Right lobe of liver (tissue), 4 donors: ENCODE measurements at regions not wholly inside any gene's neighbourhood (a gene's known extent, or its start where the extent isn't known, plus 50 kb on each side); places are given as distances from the start of the nearest gene placed in this dataset.

Source experiments
- POLR2A ChIP-seq: fragments of 450-650 bp; IDR thresholded peaks from one replicate; pipeline ENCODE4 v1.6.1; 2017; ENCODE audit warnings: antibody characterized with exemption, mild to moderate bottlenecking
- TF ChIP-seq, protein P1 (sequence below), 4 donors: fragments of 200-600 bp in 3 of 4; fragments of 450-650 bp in 1 of 4; IDR thresholded peaks; one replicate each; pipeline versions ENCODE4 v1.5.1 to v1.8.0; 2016 to 2022; ENCODE audit warnings: antibody characterized with exemption in 4 of 4, mild to moderate bottlenecking in 2 of 4
- donor health status: DM: no; HTN: no; CAD: no.
- donor health status: DM: no; HTN: no; CAD: no.
- donor health status: DM: no; HTN: yes; CAD: no.

DNA sequence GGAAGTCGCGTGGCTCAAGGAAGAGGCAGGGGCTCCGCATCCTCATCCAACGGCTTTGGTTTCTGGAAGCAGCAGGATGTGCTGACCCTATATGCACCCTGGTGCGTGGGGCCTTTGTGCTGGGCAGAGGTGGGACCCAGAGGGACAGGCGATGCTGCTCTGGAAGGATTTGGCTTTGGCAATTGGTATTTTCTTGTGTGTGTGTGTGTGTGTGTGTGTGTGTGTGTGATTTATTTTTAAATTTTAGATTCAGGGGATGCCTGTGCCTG is 321.9 kb upstream of the ZNF507 start:
- TF ChIP-seq, protein P1, sequence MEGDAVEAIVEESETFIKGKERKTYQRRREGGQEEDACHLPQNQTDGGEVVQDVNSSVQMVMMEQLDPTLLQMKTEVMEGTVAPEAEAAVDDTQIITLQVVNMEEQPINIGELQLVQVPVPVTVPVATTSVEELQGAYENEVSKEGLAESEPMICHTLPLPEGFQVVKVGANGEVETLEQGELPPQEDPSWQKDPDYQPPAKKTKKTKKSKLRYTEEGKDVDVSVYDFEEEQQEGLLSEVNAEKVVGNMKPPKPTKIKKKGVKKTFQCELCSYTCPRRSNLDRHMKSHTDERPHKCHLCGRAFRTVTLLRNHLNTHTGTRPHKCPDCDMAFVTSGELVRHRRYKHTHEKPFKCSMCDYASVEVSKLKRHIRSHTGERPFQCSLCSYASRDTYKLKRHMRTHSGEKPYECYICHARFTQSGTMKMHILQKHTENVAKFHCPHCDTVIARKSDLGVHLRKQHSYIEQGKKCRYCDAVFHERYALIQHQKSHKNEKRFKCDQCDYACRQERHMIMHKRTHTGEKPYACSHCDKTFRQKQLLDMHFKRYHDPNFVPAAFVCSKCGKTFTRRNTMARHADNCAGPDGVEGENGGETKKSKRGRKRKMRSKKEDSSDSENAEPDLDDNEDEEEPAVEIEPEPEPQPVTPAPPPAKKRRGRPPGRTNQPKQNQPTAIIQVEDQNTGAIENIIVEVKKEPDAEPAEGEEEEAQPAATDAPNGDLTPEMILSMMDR (IDR thresholded peaks at IDR 0.05) = no peak
- TF ChIP-seq POLR2A = no peak
